LNCAP (cell line): ENCODE measurements at regions not wholly inside any gene's neighbourhood (a gene's known extent, or its start where the extent isn't known, plus 50 kb on each side); places are given as distances from the start of the nearest gene placed in this dataset.

Experiments used
- CTCF ChIP-seq: fragments of 450-650 bp; IDR thresholded peaks from 2 replicates; pipeline ENCODE4 v1.5.1; 2017; ENCODE audit warnings: mild to moderate bottlenecking

- TF ChIP-seq CTCF: no peak
These were observed 133.5 kb upstream of the B3GAT1 start for GRCh38 chr11:134545521-134545920.

GRCh38 chr11:134544095-134544815, 132.2 kb upstream of the B3GAT1 start:
- no peak for TF ChIP-seq CTCF

- TF ChIP-seq CTCF: no peak
These were observed 131.6 kb upstream of the B3GAT1 start for GRCh38 chr11:134543645-134544044.

- no peak for TF ChIP-seq CTCF
These were observed 131.2 kb upstream of the B3GAT1 start for GRCh38 chr11:134543241-134543640.

GRCh38 chr11:134542401-134543165, 130.5 kb upstream of the B3GAT1 start:
- no peak for TF ChIP-seq CTCF

GRCh38 chr11:134541951-134542350, 129.9 kb upstream of the B3GAT1 start:
- TF ChIP-seq CTCF: no peak

GRCh38 chr11:134541355-134541754, 129.3 kb upstream of the B3GAT1 start:
- no peak for TF ChIP-seq CTCF
